NCI-H524 (cell line): ENCODE measurements at regions not wholly inside any gene's neighbourhood (a gene's known extent, or its start where the extent isn't known, plus 50 kb on each side); places are given as distances from the start of the nearest gene placed in this dataset.

Source experiments
- DNase-seq, 2 experiments: peaks; one replicate each; lab custom pipeline; 2025; lab: John Stamatoyannopoulos, UW

GRCh38 chr5:30734118-30734517, 459.4 kb upstream of the CDH6 start:
- DNase-seq = no peak

- no peak for DNase-seq
These were observed 468.4 kb upstream of the CDH6 start for GRCh38 chr5:30725073-30725472.

GRCh38 chr5:30698217-30698616, 495.3 kb upstream of the CDH6 start:
- DNase-seq = no peak

- DNase-seq = no peak
These were observed 500.2 kb upstream of the CDH6 start for GRCh38 chr5:30693326-30693725.

GRCh38 chr5:30690931-30691330, 502.6 kb upstream of the CDH6 start:
- DNase-seq = no peak

GRCh38 chr5:30687461-30687860, 506.0 kb upstream of the CDH6 start:
- no peak for DNase-seq

- DNase-seq = no peak
These were observed 507.0 kb upstream of the CDH6 start for GRCh38 chr5:30686530-30686929.

- no peak for DNase-seq
These were observed 517.2 kb upstream of the CDH6 start for GRCh38 chr5:30676223-30676840.

GRCh38 chr5:30667293-30667692, 526.2 kb upstream of the CDH6 start:
- no peak for DNase-seq

- no peak for DNase-seq
These were observed 530.0 kb upstream of the CDH6 start for GRCh38 chr5:30663536-30663935.

- DNase-seq = no peak
These were observed 531.1 kb upstream of the CDH6 start for GRCh38 chr5:30662373-30662772.

- no peak for DNase-seq
These were observed 531.8 kb upstream of the CDH6 start for GRCh38 chr5:30661730-30662129.

- no peak for DNase-seq
These were observed 534.1 kb upstream of the CDH6 start for GRCh38 chr5:30659417-30659816.

GRCh38 chr5:30650311-30650710, 543.2 kb upstream of the CDH6 start:
- DNase-seq = no peak

GRCh38 chr5:30638899-30639298, 554.6 kb upstream of the CDH6 start:
- no peak for DNase-seq

GRCh38 chr5:30627945-30628344, 565.5 kb upstream of the CDH6 start:
- no peak for DNase-seq

GRCh38 chr5:30626557-30626956, 566.9 kb upstream of the CDH6 start:
- DNase-seq = no peak

- no peak for DNase-seq
These were observed 572.9 kb upstream of the CDH6 start for GRCh38 chr5:30620481-30621085.

GRCh38 chr5:30608501-30608900, 585.0 kb upstream of the CDH6 start:
- no peak for DNase-seq

- DNase-seq = no peak
These were observed 586.1 kb upstream of the CDH6 start for GRCh38 chr5:30607301-30607894.

GRCh38 chr5:30605693-30606268, 587.7 kb upstream of the CDH6 start:
- no peak for DNase-seq

GRCh38 chr5:30604648-30605262, 588.7 kb upstream of the CDH6 start:
- DNase-seq = no peak

- no peak for DNase-seq
These were observed 592.6 kb upstream of the CDH6 start for GRCh38 chr5:30600892-30601291.
